ENCODE measurements at regions not wholly inside any gene's neighbourhood (a gene's known extent, or its start where the extent isn't known, plus 50 kb on each side); places are given as distances from the start of the nearest gene placed in this dataset.

GRCh38 chr20:23161968-23162696 is 76.0 kb upstream of the CD93 start:
- Histone ChIP-seq H3K9me3 (no peaks in the 10 kb centered on the region), H3K4me1 (no peaks in the 10 kb centered on the region), H3K4me3 (no peak overlapping the region), H3K27me3 (no peaks in the 10 kb centered on the region), H3K27ac (peak overlapping the region in 1 of 4 donors; percentile 40), H3K36me3 (replicated peaks in 1 of 2; ENCODE audit: insufficient read depth in 1 of 2, low read depth in 2 of 2) (no peaks in the 10 kb centered on the region)
- TF ChIP-seq POLR2A (IDR thresholded peaks at IDR 0.05) (no peak), CTCF (IDR thresholded peaks at IDR 0.05) (no peak)
- ATAC-seq (peak; percentile 57), DNase-seq (peak; percentile 53 to 85 (median 74))
- intact Hi-C loops (cut with DNase I) = no loop called here
- 56 to 63% methylated on average over 11 to 12 of the region's 12 CpGs for WGBS, 2 donors

GRCh38 chr20:23161244-23161891 is 75.2 kb upstream of the CD93 start:
- H3K27me3 ChIP-seq = no peaks in the 10 kb centered on the region
- WGBS, 2 donors = 69 to 74% methylated on average over 5 to 14 of the region's 18 CpGs
- ATAC-seq (no peak), DNase-seq (no peak)
- H3K27ac ChIP-seq = peak overlapping the region in 1 of 4 donors; percentile 40
- no peak for TF ChIP-seq CTCF (IDR thresholded peaks at IDR 0.05)
- no peak for TF ChIP-seq POLR2A (IDR thresholded peaks at IDR 0.05)
- H3K36me3 ChIP-seq (replicated peaks in 1 of 2; ENCODE audit: insufficient read depth in 1 of 2, low read depth in 2 of 2) = no peaks in the 10 kb centered on the region
- intact Hi-C loops (cut with DNase I) = no loop called here
- no peaks in the 10 kb centered on the region for H3K4me1 ChIP-seq
- H3K4me3 ChIP-seq = no peak overlapping the region
- no peaks in the 10 kb centered on the region for H3K9me3 ChIP-seq

- no peak for DNase-seq
- Histone ChIP-seq H3K27ac (no peak overlapping the region), H3K27me3 (no peaks in the 10 kb centered on the region), H3K4me3 (no peak overlapping the region), H3K9me3 (no peaks in the 10 kb centered on the region), H3K36me3 (replicated peaks in 1 of 2; ENCODE audit: insufficient read depth in 1 of 2, low read depth in 2 of 2) (no peaks in the 10 kb centered on the region), H3K4me1 (no peaks in the 10 kb centered on the region)
- intact Hi-C loops (cut with DNase I) = no loop called here
- TF ChIP-seq POLR2A (IDR thresholded peaks at IDR 0.05) = no peak
- no peak for TF ChIP-seq CTCF (IDR thresholded peaks at IDR 0.05)
- ATAC-seq = no peak
- WGBS, 2 donors = 66 to 67% methylated on average over 5 to 6 of the region's 6 CpGs
Measured at GRCh38 chr20:23160536-23161243, 74.6 kb upstream of the CD93 start.

- WGBS, 2 donors = 46 to 63% methylated on average over 4 of the region's 4 CpGs
- intact Hi-C loops (cut with DNase I) = no loop called here
- no peaks in the 10 kb centered on the region for H3K36me3 ChIP-seq (replicated peaks in 1 of 2; ENCODE audit: insufficient read depth in 1 of 2, low read depth in 2 of 2)
- ATAC-seq (no peak), DNase-seq (no peak)
- no peak overlapping the region for H3K4me3 ChIP-seq
- no peaks in the 10 kb centered on the region for H3K9me3 ChIP-seq
- no peaks in the 10 kb centered on the region for H3K4me1 ChIP-seq
- TF ChIP-seq CTCF (IDR thresholded peaks at IDR 0.05) = no peak
- H3K27ac ChIP-seq = no peak overlapping the region
- H3K27me3 ChIP-seq = no peaks in the 10 kb centered on the region
Measured at GRCh38 chr20:23159947-23160318, 73.8 kb upstream of the CD93 start.
